Lung microvascular endothelial cell (primary cell): ENCODE measurements at regions not wholly inside any gene's neighbourhood (a gene's known extent, or its start where the extent isn't known, plus 50 kb on each side); places are given as distances from the start of the nearest gene placed in this dataset.

Experiments
- DNase-seq, 2 donors: peaks; one replicate each; pipeline versions ENCODE4 v3.0.0 to v3.0.0-alpha.2; 2010; ENCODE audit warnings: low read depth in 2 of 2

DNA sequence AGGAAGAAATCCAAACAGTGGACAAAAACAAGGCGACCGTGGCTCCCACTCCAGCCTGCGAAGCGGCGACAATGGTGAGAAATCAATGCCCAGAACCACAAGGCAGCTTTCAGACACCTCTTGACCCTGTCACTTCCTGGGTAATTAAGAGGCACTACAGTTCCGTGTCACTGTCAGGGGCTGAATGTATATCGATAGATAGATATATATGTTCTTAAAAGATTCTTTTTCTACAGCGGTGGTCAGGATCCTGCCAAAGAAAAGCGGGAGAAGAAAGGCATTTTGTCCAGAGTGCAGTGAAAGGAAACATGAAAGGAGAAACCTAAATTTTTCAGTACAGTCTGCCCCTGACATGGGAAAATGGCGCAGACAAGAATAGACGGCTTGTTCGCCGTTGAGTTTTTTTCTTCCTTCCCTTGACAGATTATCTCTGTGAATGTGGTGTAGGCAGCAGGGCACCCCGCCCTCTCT is 56.2 kb upstream of the HES1 start:
- DNase-seq = no peak

DNA sequence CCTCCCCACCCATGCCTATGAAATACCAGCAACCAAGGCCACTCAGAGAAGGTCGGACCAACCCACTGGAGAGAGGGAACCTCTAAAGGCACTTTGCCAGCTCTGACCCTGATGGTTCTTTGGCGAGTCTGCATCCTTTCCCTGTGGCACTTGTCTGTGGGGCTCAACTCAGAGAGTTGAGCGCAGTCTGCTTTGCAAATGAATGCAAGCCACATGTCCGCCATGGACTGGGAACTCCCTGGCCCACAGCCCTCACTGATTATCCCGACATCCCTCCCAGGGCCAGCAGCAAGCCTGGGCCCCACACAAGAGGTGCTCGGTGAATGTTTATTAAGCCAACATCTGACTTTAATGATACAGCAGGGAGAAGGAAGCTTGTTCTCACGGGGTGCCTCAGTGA is 55.5 kb upstream of the HES1 start:
- no peak for DNase-seq

DNA sequence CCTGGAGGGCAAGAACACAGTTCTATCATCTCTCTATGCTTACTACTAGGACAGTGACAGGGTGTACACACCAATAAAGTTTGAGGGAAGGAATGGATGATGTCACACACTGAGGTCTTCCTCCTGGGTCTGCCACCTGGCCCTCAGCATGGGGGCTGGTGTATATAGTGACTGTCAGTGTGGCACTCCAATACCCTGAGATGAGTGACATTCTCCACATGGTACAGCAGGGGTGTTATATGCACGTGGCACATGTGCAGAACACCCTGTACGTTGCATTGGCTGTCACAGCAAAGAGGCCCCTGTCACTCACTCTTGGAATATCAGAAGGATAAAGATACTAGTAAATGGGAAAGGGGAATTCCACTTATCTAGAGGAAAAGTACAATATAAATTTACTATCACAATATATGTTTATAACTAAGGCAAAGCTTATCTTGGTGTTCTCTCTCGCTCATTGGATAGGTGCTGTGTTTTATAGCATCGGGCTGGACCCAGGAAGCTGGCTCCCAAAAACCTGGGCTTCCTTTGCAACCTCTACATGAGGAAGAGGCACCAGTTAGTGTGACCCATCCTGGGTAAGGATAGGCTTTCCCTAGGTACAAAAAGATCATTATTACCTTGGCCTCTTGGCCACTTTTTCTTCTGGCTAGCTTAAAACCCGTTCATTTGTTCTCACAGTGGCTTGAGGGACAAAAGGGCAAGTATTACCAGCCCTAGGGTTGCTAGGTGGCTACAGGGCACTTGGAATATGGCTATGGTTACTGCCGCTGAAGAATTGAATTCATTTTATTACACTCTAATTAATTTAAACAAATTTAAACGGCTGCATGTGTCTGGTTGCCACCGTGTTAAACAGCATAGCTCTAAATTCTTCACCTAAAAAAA is 54.8 kb upstream of the HES1 start:
- no peak for DNase-seq

DNA sequence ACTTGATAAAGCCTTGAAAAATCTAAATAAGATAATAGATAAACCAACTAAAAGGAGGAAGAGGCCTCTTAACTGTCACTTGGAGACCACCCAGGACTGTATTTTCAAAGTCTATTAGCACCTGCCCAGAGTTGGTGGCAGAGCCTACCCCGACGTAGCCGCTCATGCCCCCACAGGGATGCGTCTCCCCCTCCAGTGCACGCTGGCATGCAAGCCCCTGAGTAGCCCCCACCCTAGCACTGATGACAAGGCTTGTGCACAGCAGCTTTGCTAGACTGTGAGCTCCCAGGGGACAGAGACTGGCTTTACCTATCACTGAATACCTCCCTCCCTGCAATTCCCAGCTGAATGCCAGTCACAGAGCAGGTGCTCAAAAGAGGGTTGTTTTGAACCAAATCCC is 54.1 kb upstream of the HES1 start:
- DNase-seq = no peak

DNA sequence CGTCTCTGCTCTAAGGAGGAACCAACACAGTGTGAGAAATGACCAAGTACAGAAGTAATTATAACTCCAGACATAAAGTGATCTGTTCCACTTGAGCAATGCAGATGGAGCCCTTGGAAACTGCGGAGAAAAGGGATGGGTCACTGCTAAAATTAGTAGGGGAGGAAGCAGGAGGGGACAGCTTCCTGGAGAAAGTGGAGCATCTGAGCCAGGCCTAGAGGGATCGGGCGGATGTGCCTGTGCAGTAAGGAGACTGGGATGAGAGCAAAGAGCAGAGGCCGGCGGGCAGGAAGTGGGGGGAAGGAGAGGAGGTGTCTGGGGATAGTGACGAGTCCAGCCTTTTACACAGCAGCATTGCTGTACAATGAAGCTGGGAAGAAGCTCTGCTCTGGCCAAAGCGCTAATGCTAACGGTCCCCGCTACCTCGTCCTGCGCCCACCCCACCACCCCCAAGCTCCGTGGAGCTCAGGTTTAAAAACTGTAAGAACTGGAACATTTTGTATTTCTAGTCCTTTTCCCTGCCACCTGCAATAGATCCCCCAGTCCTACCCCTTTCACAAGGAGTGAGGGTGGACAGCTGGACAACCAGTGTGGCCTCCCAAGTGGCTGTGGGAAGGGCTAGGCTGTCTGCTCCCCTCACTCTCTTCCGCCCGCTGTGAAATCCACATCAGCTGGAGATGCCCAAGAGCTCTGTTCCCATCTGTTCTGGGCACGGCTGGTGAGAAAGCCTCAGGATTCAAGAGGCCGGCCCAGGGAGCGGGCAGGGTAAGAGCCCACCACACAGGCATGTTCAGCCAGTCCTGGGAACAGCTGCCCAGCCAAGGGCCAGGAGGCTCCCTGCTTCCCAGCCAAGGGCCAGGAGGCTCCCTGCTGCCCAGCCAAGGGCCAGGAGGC is 53.0 kb upstream of the HES1 start:
- DNase-seq = peak in 1 of 2 donors; percentile 70

DNA sequence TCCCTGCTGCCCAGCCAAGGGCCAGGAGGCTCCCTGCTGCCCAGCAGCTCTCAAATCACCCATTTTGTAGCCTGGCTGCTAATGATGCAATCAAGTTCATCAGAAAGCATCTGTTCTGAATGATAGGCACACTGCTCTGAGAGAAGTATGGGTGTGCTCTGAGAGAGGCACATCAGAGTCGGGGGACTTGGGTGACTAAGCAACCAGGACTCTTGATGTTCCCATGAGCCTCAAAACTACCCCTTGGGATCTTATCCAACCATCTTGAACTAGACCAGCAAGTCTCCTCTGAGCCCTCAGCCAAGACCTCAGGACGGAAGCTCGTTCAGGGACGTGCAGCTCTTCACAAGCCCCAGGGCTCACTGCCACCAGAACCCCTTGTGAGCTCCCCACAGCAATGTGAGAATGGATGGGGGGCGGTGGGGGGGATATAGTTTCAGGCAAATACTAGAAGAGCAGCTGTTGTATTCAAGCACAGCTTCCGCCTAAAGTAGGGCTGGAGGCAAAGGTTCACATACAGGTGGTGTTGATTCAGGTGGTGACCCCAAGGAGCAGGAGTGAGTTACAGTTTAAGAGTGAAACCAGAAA is 52.2 kb upstream of the HES1 start:
- DNase-seq = no peak

DNA sequence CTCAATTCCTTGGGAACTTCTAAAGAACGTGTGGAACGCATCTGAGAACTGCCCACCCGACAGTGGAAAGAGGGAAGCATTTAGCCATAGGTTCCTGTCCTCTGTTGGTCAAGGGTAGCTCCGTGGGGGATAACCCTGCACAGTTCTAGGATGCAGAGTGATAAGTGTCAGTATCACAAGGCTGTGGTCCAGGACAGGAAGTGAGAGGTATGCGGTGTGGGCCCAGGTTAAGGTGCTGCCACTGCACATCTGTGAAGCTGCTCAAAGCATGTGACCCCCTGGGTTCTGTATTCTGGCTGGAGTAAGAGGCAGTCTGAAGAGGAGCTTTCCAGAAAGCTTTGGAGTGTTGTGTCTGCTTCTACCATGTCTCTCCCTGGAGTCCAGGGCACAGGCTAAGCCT is 51.7 kb upstream of the HES1 start:
- DNase-seq = no peak
